ENCODE measurements at regions not wholly inside any gene's neighbourhood (a gene's known extent, or its start where the extent isn't known, plus 50 kb on each side); places are given as distances from the start of the nearest gene placed in this dataset.

DNA sequence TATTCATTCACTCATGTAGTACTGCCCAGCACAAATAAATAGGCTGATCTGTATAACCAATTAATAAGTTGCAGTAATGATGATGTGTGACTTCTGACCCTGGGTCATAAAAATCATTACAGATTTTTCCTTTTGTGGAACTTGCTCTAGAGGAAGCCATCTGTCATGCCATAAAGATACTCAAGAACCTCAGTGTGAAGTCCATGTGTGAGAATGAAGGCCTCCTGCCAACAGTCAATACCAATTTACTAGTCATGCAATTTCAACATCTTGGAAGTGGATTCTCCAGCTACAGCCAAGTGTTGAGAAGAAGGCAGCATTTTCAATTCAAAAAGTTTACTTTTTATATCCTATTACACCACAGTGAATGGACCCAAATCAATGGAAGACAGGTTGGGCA lies 435.6 kb upstream of the LRRC4C start:
- TF ChIP-seq CTCF (IDR thresholded peaks at IDR 0.05; ENCODE audit: low read depth, low read length, poor library complexity, severe bottlenecking) (no peak), EZH2phosphoT487 (IDR thresholded peaks at IDR 0.05; ENCODE audit: borderline replicate concordance, low read length) (no peak)

Measured in DOHH2 (cell line).